ENCODE measurements at regions not wholly inside any gene's neighbourhood (a gene's known extent, or its start where the extent isn't known, plus 50 kb on each side); places are given as distances from the start of the nearest gene placed in this dataset.

GRCh38 chr10:131802156-131802915 is 98.5 kb upstream of the PPP2R2D start:
- Histone ChIP-seq H3K4me1 (no peaks in the 10 kb centered on the region), H3K36me3 (no peaks in the 10 kb centered on the region), H3K9me3 (peaks cover 0 to 7% (median 3%) of the 10 kb centered on the region in 4 donors), H3K27me3 (no peaks in the 10 kb centered on the region), H3K4me3 (no peak overlapping the region), H3K27ac (no peak overlapping the region)
- TF ChIP-seq POLR2A (IDR thresholded peaks at IDR 0.05): no peak
- TF ChIP-seq CTCF (IDR thresholded peaks at IDR 0.05): no peak
- no peak for DNase-seq

DNA sequence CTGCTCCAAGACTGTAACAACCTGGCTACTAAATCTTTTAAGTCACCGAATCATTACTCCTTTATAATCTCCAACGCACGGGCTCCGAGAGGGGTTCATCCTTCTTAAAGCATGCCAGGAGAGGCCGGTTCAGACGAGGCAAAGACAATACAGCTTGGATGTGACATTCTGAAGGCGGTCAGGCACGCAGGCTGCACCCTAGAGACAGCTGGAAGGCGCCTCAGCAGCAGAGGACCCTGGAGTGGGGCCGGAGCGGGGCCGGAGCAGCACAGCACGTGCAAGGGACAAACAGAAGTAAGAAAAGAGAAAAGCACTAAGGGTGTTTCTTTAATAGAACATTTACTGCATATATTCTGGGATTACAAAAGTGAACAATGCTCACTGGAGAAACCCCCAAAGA is 97.8 kb upstream of the PPP2R2D start:
- Histone ChIP-seq H3K4me1 (no peaks in the 10 kb centered on the region), H3K4me3 (no peak overlapping the region), H3K27ac (no peak overlapping the region), H3K36me3 (no peaks in the 10 kb centered on the region), H3K27me3 (no peaks in the 10 kb centered on the region), H3K9me3 (peaks cover 0 to 7% (median 3%) of the 10 kb centered on the region in 4 donors)
- no peak for DNase-seq
- TF ChIP-seq CTCF (IDR thresholded peaks at IDR 0.05) (no peak), POLR2A (IDR thresholded peaks at IDR 0.05) (no peak)

DNA sequence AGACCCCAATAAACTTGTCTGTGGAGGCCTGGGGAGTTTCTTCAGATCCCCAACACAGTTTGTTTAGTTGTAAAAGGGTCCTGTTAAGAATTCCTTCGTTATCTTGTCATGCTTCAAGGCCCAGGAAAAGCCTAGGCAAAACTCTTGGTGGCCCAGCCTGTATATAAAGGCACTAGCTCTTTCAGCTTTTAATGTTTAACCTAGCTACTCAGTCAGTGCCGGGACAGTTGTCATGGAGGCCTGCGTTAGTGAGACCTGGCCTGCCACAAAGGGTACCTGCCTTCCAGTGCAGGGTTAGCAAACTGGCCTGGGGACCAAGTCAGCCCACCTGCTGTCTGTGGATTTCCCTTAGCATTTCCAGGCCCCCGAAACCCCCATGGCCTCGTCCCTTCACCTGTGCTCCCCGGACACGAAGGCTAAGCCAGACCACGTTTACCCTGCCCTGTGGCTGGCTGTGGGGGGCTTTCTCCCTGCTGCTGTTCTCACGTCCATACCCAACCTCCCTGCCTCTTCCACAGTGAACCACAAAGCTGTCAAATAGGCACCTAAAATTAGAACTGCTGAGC is 96.9 kb upstream of the PPP2R2D start:
- no peaks in the 10 kb centered on the region for H3K36me3 ChIP-seq
- H3K4me3 ChIP-seq: no peak overlapping the region
- TF ChIP-seq POLR2A (IDR thresholded peaks at IDR 0.05): no peak
- no peak for TF ChIP-seq CTCF (IDR thresholded peaks at IDR 0.05)
- no peaks in the 10 kb centered on the region for H3K27me3 ChIP-seq
- DNase-seq: no peak
- peaks cover 0 to 7% (median 3%) of the 10 kb centered on the region in 4 donors for H3K9me3 ChIP-seq
- no peaks in the 10 kb centered on the region for H3K4me1 ChIP-seq
- H3K27ac ChIP-seq: no peak overlapping the region

GRCh38 chr10:131804551-131805295 is 96.1 kb upstream of the PPP2R2D start:
- TF ChIP-seq POLR2A (IDR thresholded peaks at IDR 0.05) (no peak), CTCF (IDR thresholded peaks at IDR 0.05) (no peak)
- Histone ChIP-seq H3K27ac (no peak overlapping the region), H3K4me3 (no peak overlapping the region), H3K4me1 (no peaks in the 10 kb centered on the region), H3K9me3 (peaks cover 0 to 1% (median under 1%) of the 10 kb centered on the region in 4 donors), H3K27me3 (no peaks in the 10 kb centered on the region), H3K36me3 (no peaks in the 10 kb centered on the region)
- DNase-seq: no peak

DNA sequence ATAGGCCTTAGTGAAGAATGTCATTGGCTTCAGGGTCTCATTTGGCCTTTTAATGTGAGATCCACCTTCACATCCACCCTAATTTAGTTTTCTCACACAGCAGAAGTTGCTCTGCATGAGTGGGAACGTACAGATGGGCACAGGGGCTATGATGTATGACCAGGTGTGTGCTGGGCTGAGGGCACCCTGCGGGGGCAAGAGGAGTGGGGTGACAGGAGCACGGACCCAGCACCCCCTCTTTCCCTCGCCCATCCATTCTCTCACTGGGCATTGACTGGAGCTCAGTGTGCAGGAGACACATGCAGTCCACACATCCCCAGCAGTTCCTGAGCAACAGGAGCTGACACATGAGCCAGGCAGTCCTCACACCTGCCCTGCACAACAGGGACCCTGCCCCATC is 95.1 kb upstream of the PPP2R2D start:
- DNase-seq: no peak
- H3K36me3 ChIP-seq: no peaks in the 10 kb centered on the region

More for the DNA sequence above, 95.1 kb upstream of the PPP2R2D start:
- Histone ChIP-seq H3K27me3 (no peaks in the 10 kb centered on the region), H3K9me3 (no peaks in the 10 kb centered on the region), H3K4me1 (no peaks in the 10 kb centered on the region), H3K27ac (no peak overlapping the region), H3K4me3 (no peak overlapping the region)
- TF ChIP-seq CTCF (IDR thresholded peaks at IDR 0.05) (no peak), POLR2A (IDR thresholded peaks at IDR 0.05) (no peak)

Data from Peyer's patch (tissue), 4 donors.